Stimulated activated CD8-positive, alpha-beta memory T cell treated with anti-CD3 and anti-CD28 coated beads, Interleukin-2, amount 100 ng/mL, for 48 hours (primary cell): ENCODE measurements at regions not wholly inside any gene's neighbourhood (a gene's known extent, or its start where the extent isn't known, plus 50 kb on each side); places are given as distances from the start of the nearest gene placed in this dataset.

Experiments used
- DNase-seq, 2 donors: peaks; one replicate each; pipeline ENCODE4 v3.0.0-alpha.2; 2020; ENCODE audit warnings: low read depth in 2 of 2

DNA sequence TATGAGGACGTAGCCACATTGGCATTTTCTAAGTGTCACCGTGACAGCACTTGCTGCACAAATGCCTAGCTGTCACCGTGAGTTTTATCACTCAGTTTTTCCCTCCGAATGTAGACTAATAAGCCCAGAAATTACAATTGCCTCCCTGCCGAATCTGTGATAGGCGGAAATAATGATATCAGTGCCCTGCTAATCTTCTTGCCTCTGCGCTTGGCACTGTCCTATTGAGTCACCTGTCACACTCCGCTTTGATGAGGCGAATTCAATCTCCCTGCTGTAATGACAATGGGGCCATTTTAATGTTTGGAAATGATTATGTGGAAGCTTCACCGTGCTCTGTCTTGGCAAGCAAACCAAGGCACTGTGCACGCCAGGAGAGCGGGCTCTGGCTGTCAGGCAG, 112.8 kb downstream of the LINC00237 start:
- DNase-seq: no peak

DNA sequence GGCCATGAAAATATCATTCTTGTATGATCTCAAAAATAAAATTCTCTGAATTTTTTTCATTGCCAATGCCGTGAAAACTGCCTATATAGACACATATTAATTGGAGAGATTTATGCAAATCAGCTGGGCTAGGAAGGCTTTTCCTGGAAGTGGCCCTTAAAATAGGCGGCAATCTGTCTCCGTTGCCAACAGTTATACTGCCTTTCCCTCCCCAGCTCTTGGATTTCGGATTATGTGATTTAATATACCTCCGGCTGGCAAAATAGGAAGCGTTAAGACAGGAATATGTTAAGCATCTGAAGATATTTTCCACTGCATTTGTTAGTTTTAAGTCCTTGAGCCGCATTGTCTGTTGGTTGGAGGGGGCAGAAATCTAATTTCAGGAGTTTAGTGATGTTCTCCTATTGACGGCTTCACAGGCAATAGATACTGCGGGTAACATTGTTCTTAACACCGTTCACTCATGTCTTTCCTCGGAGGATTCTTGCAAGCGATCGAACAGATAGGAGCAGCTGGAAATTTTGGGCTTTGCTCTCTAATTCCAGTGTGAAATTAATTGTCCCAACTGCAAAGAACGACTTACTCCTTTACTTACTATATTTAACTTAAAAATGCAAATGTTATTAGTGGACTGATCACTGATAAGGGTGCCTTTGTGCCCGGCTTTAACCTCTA, 113.3 kb downstream of the LINC00237 start:
- DNase-seq: no peak

DNA sequence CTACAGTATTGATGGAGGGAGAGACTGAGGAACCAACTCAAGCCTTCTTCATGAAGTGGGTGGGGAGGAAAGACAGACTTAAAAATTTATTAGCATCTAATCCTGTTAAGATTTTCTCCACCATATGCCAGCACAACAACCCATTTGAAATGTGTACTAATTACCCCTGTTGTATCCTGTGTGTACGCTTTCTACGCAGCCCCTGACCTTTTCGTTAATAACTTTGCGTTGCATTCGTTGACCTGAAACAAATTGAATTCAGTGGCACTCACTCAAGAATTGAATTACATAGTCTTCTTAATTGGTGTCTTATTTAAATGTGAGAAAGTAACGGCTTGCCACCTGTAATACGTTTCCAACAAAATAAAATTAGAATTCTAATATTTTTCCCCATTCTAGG, 113.9 kb downstream of the LINC00237 start:
- no peak for DNase-seq

DNA sequence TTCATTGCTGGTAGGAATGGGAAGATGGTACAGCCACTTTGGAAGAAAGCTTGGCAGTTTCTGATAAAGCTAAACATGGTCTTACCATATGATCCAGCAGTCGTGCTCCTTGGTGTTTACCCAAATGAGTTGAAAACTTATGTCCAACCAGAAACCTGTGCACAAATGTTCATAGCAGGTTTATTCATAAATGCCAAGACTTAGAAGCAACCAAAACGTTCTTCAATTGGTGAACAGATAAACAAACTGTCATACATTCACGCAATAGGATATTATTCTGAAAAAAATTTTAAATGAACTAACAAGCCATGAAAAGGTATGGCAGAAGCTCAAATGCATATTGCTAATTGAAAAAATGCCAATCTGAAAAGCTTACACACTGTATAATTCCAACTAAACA, 117.1 kb downstream of the LINC00237 start:
- DNase-seq: no peak

DNA sequence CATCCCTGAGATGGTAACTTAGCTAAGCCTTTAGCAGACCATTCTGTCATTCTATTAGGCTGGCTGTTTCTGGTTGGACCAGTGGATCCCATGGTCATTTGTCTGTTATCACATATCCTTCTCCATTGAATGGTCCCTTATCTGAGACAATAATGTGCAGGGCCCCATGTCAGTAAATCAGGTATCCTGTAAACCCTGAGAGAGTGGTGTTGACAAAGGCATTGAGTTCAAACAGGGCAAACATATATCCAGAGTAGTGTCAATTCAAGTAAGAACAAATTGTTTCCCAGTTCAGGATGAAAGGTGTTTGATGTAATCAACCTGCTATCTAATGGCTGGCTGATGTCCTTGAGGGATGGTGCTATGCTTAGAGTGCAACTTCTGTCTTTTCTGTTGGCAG, 126.2 kb downstream of the LINC00237 start:
- DNase-seq: no peak

DNA sequence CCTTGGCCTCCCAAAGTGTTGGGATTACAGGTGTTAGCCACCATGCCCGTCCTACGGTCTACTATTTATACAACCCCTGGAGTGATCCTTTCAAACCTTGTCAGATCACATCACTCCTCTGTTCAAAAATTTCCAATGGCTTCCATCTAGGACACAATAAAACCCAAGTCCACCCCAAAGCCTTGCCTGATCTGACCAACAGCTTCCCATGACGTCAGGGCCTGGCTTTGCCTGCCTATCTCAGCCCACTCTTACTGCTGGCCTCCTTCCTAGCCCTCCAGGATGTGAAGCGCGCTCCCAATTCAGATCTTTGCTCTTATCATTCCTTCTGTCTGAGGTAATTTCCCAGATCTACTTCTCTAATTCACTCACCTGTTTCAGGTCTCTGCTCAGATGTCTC, 128.4 kb downstream of the LINC00237 start:
- DNase-seq: no peak

DNA sequence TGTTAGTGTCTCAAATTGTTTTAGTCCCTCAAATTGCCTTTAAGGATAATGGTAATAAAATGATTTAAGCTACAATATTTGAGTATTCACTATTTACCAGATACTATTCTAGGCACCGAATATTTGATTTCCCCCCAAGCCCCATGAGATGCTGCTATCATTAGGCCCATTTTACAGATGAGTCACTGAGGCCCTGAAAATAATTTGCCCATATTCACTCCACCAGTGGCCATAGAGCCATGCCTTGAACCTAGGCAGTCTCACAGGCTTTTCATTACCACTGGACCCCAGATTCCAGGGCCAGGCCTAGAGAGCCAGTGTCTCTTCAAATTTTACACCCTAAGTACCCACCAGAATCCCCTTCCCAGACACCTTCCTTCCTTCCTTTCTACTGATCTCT, 133.7 kb downstream of the LINC00237 start:
- no peak for DNase-seq

DNA sequence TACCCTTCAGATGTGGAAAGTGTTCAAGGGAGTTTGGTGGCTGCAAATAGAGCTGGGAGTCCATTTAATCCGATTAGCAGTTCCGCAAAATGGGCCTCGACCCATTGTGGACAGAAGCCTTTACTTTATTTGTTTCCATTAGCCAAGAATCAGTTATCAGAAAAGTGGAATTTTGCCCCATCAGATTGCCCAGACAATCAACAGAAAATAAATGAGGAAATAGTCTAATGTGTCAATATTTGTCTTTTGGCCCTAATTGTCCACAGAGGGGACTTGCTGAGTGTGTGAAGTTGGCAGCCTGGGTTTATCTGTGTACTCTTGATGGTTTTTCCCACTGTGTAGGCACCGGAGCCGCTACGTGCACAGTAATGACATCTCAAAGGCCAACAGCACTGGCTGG, 134.3 kb downstream of the LINC00237 start:
- no peak for DNase-seq

DNA sequence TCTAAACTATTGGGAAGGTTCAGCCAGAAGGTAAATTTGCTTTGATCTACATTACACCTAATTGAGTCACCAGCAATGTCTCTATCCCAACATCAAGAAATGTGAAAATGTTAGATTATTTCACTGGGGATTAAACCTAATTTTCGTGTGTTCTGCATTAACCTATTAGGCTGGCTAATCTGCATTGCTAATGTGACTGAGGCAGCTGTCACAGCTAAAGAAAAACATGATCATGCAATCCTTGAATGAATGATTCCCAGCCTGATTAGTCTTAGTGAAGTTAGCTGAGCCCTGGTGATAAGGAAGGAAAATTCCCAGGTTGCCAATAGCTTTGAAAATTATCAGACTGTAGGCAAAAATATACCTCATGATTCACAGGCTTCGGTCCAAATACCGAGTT, 135.3 kb downstream of the LINC00237 start:
- DNase-seq: no peak

DNA sequence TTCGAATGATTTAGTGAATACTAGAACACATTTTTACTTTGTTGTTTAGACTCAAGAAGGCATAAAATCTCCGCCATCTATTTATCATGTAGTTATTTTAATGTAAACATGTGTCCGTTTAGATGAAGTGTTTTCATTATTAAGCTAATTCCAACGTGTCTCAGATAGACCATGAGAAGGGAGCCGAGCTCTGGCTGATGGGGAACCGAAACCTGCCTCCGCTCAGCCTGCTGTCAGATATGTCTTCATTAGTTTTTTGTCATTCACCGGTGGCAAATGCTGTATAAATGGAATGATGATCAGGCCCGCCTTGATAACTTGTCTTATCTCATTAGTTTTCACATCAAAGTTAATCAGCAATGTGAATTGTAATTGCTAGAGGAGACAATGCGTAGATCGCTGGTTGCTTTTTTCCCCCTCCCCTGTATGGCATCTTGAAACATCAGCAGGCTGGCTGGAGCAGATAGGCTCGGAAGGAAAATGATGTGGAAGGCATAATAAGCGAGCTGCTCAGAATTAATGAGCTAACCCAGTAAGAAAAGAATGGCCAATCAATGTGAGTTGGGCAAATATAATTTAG, 136.4 kb downstream of the LINC00237 start:
- no peak for DNase-seq

DNA sequence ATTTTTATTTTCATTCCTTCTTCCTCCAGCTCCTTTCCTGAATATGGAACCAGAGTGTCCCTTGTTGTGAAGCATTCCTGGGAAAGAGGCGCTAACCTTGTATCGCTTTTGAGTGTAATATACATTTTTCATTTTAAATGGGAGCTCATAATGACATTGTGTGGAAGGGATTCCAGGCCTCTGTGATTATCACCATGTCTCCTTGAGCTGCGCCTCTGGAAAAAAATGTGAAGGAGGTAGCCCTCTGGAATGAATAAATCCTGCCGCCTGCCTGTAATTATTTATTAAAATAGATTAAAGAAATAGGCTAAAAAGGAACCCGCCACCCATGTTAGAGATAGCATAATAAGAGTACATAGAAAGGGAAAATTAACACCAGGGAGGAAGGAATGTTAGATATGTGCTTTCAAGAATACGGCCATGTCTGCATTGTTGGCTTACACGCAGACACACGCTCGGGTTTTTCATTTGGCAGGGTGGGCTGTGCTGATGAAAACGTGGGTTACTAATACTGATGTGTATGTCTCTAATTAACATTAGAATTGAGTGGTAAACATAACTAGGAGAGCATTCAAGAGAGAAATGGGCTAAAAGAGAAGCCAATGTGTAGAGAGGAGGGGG, 138.5 kb downstream of the LINC00237 start:
- DNase-seq: no peak

DNA sequence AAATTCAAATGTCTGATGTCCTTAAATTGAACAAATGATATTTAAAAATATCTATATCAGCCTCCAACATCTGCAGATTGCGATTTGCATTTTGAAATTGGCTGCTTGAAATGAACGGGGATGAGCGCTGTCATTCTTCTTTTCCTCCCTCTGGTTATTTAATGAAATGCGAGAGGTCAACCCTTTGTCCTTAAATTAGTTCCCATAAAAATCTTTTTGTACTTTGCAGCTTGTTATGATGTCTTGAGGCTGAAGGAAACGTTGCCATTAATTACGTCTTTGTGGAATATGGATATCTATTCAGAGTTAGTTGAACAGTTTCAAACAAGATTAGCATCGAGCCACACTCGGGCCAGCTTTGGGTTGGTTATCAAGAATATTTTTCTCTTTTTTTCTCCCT, 140.0 kb downstream of the LINC00237 start:
- no peak for DNase-seq

DNA sequence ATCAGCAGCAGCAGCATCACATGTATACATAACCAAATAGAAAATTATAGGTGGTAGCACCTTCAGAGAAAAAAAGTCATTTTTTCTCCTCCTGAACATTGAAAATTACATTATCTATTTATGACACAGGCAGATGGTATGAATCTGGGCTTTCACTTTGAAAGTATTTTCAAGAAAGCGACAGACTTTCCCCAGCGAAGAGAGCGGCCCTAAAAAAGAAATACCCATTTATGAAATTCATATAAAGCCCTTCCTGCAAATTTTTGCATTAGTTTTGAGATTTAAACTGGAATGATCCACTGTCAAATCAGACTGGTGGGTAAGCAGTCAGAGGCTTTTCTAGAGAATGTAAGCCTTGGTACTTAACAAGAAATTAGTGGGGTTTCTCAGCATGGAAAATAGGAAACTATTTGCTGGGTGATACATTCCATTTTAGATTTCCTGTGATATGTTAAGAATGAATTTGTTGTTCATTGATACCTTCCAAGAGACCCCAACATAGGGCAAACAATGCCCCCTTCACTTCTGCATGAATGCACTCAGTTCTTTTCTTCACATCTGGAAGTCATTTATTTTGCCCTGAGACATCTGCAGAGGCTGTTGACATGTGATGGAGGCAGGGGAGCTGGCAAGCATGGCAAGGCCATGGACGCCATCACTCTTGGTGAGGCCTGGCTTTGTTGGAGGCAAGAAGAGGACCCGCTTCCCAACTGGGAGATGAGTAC, 147.0 kb downstream of the LINC00237 start:
- DNase-seq: no peak

DNA sequence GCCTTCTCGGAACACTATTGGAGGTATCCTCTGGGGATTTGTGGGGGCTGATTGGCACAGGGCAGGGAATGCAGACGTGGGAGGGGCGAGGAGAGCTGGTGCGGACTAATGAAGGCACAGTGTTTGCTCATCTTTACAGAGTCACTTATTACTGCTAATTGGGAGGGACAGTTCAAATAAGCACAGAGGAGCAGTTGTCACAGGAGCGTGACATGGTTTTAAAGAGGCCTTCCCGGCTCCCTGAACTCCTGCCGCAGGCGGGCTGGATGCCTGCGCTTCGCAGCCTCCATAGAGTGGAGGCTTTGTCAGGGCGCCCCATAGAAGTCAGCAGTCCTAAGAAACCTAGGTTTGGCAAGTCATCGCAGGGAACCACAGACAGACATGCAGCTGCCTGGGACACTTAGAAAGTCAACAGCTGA, 149.6 kb downstream of the LINC00237 start:
- no peak for DNase-seq

DNA sequence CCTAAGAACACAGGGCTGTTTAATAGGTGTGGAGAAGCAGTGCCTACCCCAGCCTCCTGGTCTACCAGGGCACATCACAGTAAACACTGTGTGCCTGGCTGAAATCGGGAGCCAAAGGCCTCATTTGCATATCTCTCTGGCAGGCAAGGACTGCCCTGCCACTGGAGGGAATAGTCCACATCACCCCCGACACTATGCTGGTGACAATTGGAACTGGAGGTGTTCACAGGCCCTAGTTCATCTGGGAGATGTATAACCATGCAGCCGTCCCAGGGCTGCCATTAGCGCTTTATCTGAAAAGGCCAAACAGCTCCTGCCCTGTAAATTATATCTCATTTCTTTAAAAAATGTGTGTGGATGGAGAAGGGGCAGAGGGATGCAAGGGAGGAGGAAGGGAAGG, 150.3 kb downstream of the LINC00237 start:
- DNase-seq: no peak

DNA sequence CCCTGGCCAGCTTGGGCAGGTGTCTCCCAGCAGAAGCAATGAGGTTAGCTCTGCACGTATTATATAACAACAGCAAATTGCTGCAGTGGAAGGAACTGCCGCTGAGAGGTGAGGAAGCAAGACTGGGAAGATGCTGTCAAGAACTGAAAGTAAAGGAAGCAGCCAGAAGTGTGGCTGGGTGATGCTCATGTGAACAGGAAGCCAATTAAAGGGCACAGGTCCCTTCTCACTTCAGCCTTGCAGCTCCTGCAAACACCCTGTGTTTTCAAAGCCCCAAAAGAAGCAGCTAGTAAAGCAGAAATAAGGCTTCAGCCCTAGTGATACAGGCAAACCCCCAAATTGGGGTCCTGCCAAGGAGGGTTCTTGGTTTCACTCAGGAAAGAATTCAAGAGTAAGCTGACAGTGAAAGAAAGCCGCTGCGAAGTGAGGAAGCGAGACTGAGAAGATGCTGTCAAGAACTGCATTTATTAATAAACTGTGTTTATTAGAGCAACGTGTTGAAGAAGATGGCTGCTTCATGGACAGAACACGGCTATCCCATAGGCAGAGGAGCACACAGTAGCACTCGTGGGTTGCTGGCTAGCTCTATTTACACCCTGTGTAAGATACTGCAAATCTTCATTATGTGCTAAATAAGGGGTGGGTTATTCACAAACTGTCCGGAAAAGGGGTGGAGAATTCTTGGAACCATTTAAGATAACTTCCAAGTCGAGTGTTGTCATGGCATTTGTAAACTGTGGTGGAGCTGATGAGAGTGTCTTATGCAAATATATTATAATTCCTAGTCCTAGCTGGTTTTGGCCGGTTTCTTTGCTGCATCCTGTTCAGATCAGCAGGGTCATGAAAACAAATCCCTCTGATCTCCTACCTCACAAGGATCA, 152.2 kb downstream of the LINC00237 start:
- no peak for DNase-seq

DNA sequence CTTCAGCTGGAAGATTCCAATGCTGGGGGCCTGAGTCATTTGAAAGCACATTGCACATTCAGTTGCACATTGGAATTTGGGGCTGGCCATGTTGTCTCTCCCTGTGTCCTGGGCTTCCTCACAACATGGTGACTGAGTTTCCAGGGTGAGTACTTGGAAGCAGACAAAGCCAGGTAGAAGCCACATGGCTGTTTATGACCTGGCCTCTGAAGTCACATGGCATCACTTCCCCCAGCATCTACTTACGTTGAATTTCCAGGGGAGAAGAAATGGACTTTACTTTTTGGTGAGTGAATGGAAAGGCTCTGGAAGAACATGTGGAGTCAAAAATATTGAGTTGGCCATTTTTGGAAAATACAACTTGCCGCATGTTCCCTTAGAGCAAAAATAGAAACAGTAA, 155.5 kb downstream of the LINC00237 start:
- no peak for DNase-seq

DNA sequence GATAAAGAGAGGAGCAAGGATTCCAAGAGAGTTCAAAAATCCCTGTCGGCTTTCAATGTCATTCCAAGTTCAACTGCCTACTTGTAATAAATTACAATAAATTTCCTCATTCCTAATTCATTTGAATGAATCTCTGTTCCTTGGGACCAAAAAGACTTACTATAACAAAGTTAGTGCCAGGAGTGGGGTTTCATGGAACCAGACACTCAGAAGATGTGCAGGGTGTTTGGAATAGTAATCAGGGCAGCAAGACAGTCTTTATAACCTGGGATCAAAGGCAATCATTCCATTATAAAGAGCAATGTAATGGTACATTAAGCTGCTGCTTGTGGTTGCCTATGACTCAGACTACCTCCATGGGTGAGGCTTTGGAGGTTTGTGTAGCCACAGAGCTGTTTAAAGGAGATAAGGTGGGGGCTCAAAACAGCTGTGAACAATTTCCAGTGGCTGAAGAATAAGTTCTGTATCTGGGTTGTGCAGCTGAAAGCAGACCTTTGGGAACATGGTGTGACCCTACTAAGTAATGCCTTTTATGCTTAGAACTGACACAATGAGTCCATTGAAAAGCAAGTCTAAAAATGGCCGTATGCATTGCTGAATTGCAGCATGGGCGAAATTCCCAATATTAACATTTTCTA, 159.9 kb downstream of the LINC00237 start:
- DNase-seq: no peak

DNA sequence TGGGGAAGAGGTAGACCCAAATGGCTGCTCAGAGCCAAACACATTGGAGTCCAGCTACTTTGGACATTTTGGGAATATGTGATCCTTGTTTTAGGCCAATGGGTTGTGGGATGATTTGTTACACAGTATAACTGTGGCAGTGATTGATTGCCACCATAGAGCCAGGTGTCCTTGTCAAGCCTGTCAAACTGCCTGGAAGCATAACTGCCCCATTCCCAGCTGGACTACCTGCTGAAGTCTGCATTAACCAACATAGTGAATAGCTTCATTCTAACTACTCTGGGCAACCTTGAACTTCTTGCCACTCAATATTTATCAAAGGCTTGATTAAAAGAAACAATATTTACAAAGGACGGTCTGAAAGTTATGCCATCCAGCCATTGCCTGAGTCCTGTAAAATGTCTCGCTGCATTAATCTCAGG, 164.7 kb downstream of the LINC00237 start:
- no peak for DNase-seq

DNA sequence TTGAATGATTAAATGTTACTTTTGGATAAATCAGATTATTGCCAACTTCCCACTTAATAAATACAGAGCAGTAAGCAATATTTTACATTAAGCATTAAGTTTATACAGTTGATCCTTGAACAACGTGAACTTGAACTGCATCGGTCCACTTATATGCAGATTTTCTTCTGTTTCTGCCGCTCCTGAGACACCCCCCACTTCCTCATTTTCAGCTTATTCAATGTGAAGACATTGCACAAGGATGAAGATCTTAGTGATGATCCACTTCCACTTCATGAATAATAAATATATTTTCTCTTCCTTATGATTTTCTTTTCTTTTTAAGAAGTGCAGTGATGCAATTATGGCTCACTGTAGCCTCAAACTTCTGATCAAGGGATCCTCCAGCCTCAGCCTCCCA, 167.2 kb downstream of the LINC00237 start:
- no peak for DNase-seq

DNA sequence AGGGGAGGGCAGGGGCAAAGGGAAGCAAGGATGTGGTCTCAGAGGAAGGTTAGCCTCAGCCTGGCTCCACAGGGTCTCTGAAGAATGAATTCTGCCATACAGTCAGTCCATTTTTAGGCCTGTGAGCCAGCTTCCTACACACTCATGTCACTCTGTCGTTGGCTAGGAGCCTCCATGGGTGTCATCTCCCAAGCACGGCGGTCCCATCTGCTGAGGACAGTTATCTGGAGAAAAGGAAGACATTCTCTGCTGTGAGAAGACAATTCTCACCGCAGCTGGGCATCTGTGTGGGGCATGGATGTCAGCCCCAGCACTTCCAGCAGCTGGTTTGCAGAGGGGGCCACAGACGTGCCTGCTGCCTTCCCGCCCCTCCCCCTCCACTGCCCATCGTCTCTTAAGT, 167.6 kb downstream of the LINC00237 start:
- no peak for DNase-seq
